ENCODE measurements at regions not wholly inside any gene's neighbourhood (a gene's known extent, or its start where the extent isn't known, plus 50 kb on each side); places are given as distances from the start of the nearest gene placed in this dataset.

- Histone ChIP-seq H3K4ac (ENCODE audit: low read depth, low read length) (no peak overlapping the region), H2BK15ac (ENCODE audit: low read depth, low read length) (no peak overlapping the region), H4K5ac (ENCODE audit: insufficient read length, low read depth, low read length) (no peak overlapping the region), H3K27me3 (ENCODE audit: insufficient read depth, low read length) (no peaks in the 10 kb centered on the region; the same call in 1 of the 2 replicates), H3K14ac (ENCODE audit: insufficient read depth, low read length) (no peak overlapping the region), H4K20me1 (ENCODE audit: control insufficient read depth, insufficient read depth, insufficient read length) (no peaks in the 10 kb centered on the region), H3K9me3 (ENCODE audit: control insufficient read depth, low read depth, low read length) (no peaks in the 10 kb centered on the region), H2AFZ (ENCODE audit: low read length) (no peak overlapping the region), H3K79me2 (ENCODE audit: insufficient read depth, low read length) (no peaks in the 10 kb centered on the region), H3K56ac (ENCODE audit: insufficient read length, low read depth, low read length) (no peak overlapping the region), H3K9ac (ENCODE audit: extremely low read depth, insufficient read length, low read length) (no peak overlapping the region), H2BK12ac (ENCODE audit: insufficient read length, low read depth, low read length) (no peak overlapping the region), H4K91ac (ENCODE audit: insufficient read length, low read depth, low read length) (no peak overlapping the region), H2BK20ac (ENCODE audit: low read depth, low read length, poor library complexity, severe bottlenecking) (no peak overlapping the region), H2AK5ac (ENCODE audit: insufficient read length, low read length) (no peak overlapping the region), H3K18ac (ENCODE audit: insufficient read length, low read depth, low read length) (no peak overlapping the region), H3K23ac (ENCODE audit: insufficient read length, low read depth, low read length) (no peak overlapping the region), H3K4me1 (ENCODE audit: insufficient read depth, low read length) (no peaks in the 10 kb centered on the region), H3K27ac (ENCODE audit: insufficient read length, low read depth, low read length) (no peak overlapping the region), H3K4me2 (ENCODE audit: insufficient read depth, insufficient read length, low read length) (no peak overlapping the region), H3K23me2 (ENCODE audit: insufficient read length, low read depth, low read length, poor library complexity, severe bottlenecking) (no peaks in the 10 kb centered on the region), H3T11ph (ENCODE audit: low read length) (no peak overlapping the region), H3K79me1 (ENCODE audit: insufficient read depth, low read depth, low read length, poor library complexity, severe bottlenecking) (no peaks in the 10 kb centered on the region), H4K8ac (replicated peaks; ENCODE audit: insufficient read length, low read depth, low read length) (no peak overlapping the region), H2BK120ac (ENCODE audit: low read depth, low read length, poor library complexity, severe bottlenecking) (no peak overlapping the region), H2BK5ac (ENCODE audit: insufficient read length, low read length) (no peak overlapping the region)
- DNase-seq: no peak
- TF ChIP-seq CTCF (conservative IDR thresholded peaks at IDR 0.05): no peak
- no peaks in the 10 kb centered on the region for H3K36me3 Mint-ChIP-seq (ENCODE audit: insufficient read depth in 1 of 3, low read depth in 3 of 3)
- H3K9me3 Mint-ChIP-seq: no peaks in the 10 kb centered on the region
- no CpG with 5 or more reads among the region's 2 CpGs for WGBS (ENCODE audit: extremely low coverage, insufficient read length, low lambda C conversion rate)
- H3K27me3 Mint-ChIP-seq (ENCODE audit: low read depth): peaks cover 6% of the 10 kb centered on the region
- H3K4me1 Mint-ChIP-seq: peaks cover 0 to 5% of the 10 kb centered on the region in 2 experiments; a peak in 1 of 4 replicates
- H3K4me3 Mint-ChIP-seq: no peak overlapping the region
- H3K27ac Mint-ChIP-seq: no peak overlapping the region
These were observed 208.2 kb downstream of the MN1 start for GRCh38 chr22:27593378-27593777.
